H1 (cell line): ENCODE measurements at regions not wholly inside any gene's neighbourhood (a gene's known extent, or its start where the extent isn't known, plus 50 kb on each side); places are given as distances from the start of the nearest gene placed in this dataset.

Source experiments
- CTCF ChIA-PET: fragments of 300-600 bp; sonication (Branson Sonifier 250); formaldehyde crosslinking; loops from one replicate; lab custom pipeline; 2021; ENCODE audit not compliant: partially characterized antibody; lab: Charles Lee
- POLR2A ChIA-PET: fragments of 300-600 bp; sonication (Branson Sonifier 250); formaldehyde crosslinking; loops from one replicate; lab custom pipeline; 2021; ENCODE audit warnings: inconsistent platforms; ENCODE audit not compliant: partially characterized antibody; lab: Charles Lee
- DNase-seq, 2 experiments: peaks; one replicate each; pipeline versions ENCODE4 v3.0.0 to v3.0.0-alpha.2; 2010 to 2022; ENCODE audit warnings: low spot score in 2 of 2, low read depth in 1 of 2, mixed read lengths in 1 of 2
- FAIRE-seq: peaks from 2 replicates; lab custom pipeline; 2011; peaks lifted over from hg19 to GRCh38; lab: Jason Lieb, UNC
- H2AFZ ChIP-seq: 2 replicates; pipeline ENCODE4 v1.8.1; 2012; ENCODE audit warnings: low read length, inconsistent platforms
- H2AK5ac ChIP-seq: 2 replicates; pipeline ENCODE4 v1.6.1; 2013; ENCODE audit warnings: low read depth, low read length
- H2BK120ac ChIP-seq: replicated peaks from 2 replicates; pipeline ENCODE3; 2013; ENCODE audit warnings: low read depth, low read length, inconsistent platforms
- H2BK12ac ChIP-seq: 2 replicates; pipeline ENCODE4 v1.6.1; 2013; ENCODE audit warnings: low read depth, low read length
- H2BK15ac ChIP-seq: 2 replicates; pipeline ENCODE4 v1.6.1; 2013; ENCODE audit warnings: low read length
- H2BK20ac ChIP-seq: 2 replicates; pipeline ENCODE4 v1.6.1; 2013; ENCODE audit warnings: low read length
- H2BK5ac ChIP-seq: 2 replicates; pipeline ENCODE4 v1.6.1; 2013; ENCODE audit warnings: low read depth, low read length
- H3K14ac ChIP-seq: 2 replicates; pipeline ENCODE4 v1.6.1; 2013; ENCODE audit warnings: inconsistent platforms; ENCODE audit not compliant: insufficient read length
- H3K18ac ChIP-seq: 2 replicates; pipeline ENCODE4 v1.6.1; 2013; ENCODE audit warnings: low read length; ENCODE audit errors: extremely low read depth
- H3K23ac ChIP-seq: 2 replicates; pipeline ENCODE4 v1.6.1; 2013; ENCODE audit warnings: inconsistent platforms; ENCODE audit not compliant: insufficient read length
- H3K23me2 ChIP-seq: 2 replicates; pipeline ENCODE4 v1.6.1; 2013; ENCODE audit warnings: low read depth, low read length
- H3K27ac ChIP-seq: 2 replicates; pipeline ENCODE4 v1.6.1; 2011; ENCODE audit warnings: low read depth, low read length, inconsistent platforms
- H3K27me3 ChIP-seq, 4 experiments: replicated peaks in 1 of 4; 1 replicate in 1 of 4; 2 replicates in 3 of 4; pipeline versions ENCODE4 v1.6.1 to v1.8.1; 2011 to 2013; ENCODE audit warnings: low read length in 3 of 4, mild to moderate bottlenecking in 3 of 4, inconsistent platforms in 2 of 4, mixed read lengths in 2 of 4, moderate library complexity in 1 of 4; ENCODE audit not compliant: control insufficient read depth in 3 of 4, insufficient read depth in 3 of 4; ENCODE audit errors: extremely low read depth in 1 of 4
- H3K36me3 ChIP-seq, 4 experiments: 2 replicates each; pipeline versions ENCODE4 v1.6.1 to v1.8.1; 2011 to 2013; ENCODE audit warnings: mild to moderate bottlenecking in 4 of 4, low read length in 3 of 4, moderate library complexity in 2 of 4, control low read depth in 1 of 4, inconsistent platforms in 1 of 4; ENCODE audit not compliant: insufficient read depth in 4 of 4, control insufficient read depth in 2 of 4
- H3K4ac ChIP-seq: replicated peaks from 2 replicates; pipeline ENCODE3; 2013; ENCODE audit warnings: low read length, low read depth, mixed read lengths, inconsistent platforms; ENCODE audit not compliant: insufficient read length
- H3K4me1 ChIP-seq, 4 experiments: replicated peaks in 1 of 4; 1 replicate in 1 of 4; 2 replicates in 3 of 4; pipeline versions ENCODE4 v1.6.1 to v1.8.1; 2011 to 2013; ENCODE audit warnings: low read length in 3 of 4, inconsistent platforms in 2 of 4, mixed read lengths in 1 of 4; ENCODE audit not compliant: insufficient read depth in 4 of 4, control insufficient read depth in 3 of 4
- H3K4me2 ChIP-seq, 2 experiments: 2 replicates each; pipeline versions ENCODE4 v1.6.1 to v1.8.1; 2011 to 2013; ENCODE audit warnings: low read depth in 2 of 2, low read length in 2 of 2, control low read depth in 1 of 2, inconsistent platforms in 1 of 2, mild to moderate bottlenecking in 1 of 2; ENCODE audit not compliant: insufficient read depth in 1 of 2
- H3K4me3 ChIP-seq, 4 experiments: fragments of 200-600, 300-600 bp in 1 of 4; sonication (generic), shearing (Covaris generic), sonication (Bioruptor Twin) in 1 of 4; 2 replicates each; pipeline versions ENCODE4 v1.5.1 to v1.8.1; 2011 to 2016; ENCODE audit warnings: low read length in 4 of 4, low read depth in 3 of 4, control low read depth in 2 of 4, inconsistent platforms in 2 of 4, mild to moderate bottlenecking in 2 of 4, mixed read lengths in 1 of 4, moderate library complexity in 1 of 4; ENCODE audit not compliant: insufficient read depth in 2 of 4; ENCODE audit errors: extremely low read depth in 1 of 4
- H3K56ac ChIP-seq: replicated peaks from 2 replicates; pipeline ENCODE3; 2013; ENCODE audit warnings: low read depth, mild to moderate bottlenecking, mixed read lengths, low read length, inconsistent platforms; ENCODE audit not compliant: insufficient read length
- H3K79me1 ChIP-seq: 2 replicates; pipeline ENCODE4 v1.6.1; 2013; ENCODE audit warnings: low read depth, low read length, control low read depth
- H3K79me2 ChIP-seq, 2 experiments: 2 replicates each; pipeline versions ENCODE4 v1.6.1 to v1.8.1; 2012 to 2013; ENCODE audit warnings: low read length in 2 of 2, mild to moderate bottlenecking in 2 of 2, inconsistent platforms in 1 of 2; ENCODE audit not compliant: insufficient read depth in 2 of 2, control insufficient read depth in 1 of 2
- H3K9ac ChIP-seq, 4 experiments: replicated peaks in 1 of 4; 1 replicate in 1 of 4; 2 replicates in 3 of 4; pipeline versions ENCODE4 v1.6.1 to v1.8.1; 2011 to 2013; ENCODE audit warnings: low read depth in 3 of 4, low read length in 3 of 4, control low read depth in 2 of 4, mild to moderate bottlenecking in 2 of 4, moderate library complexity in 2 of 4, inconsistent platforms in 1 of 4; ENCODE audit errors: extremely low read depth in 1 of 4
- H3K9me3 ChIP-seq, 2 experiments: 2 replicates each; pipeline versions ENCODE4 v1.6.1 to v1.8.1; 2012 to 2013; ENCODE audit warnings: mild to moderate bottlenecking in 2 of 2, moderate library complexity in 2 of 2, control low read depth in 1 of 2, inconsistent platforms in 1 of 2, low read depth in 1 of 2, low read length in 1 of 2, mixed read lengths in 1 of 2; ENCODE audit not compliant: insufficient read depth in 2 of 2
- H4K20me1 ChIP-seq, 2 experiments: replicated peaks in 1 of 2; 2 replicates each; pipeline versions ENCODE3 to v1.8.1; 2011 to 2013; ENCODE audit warnings: inconsistent platforms in 2 of 2, low read length in 2 of 2, mild to moderate bottlenecking in 1 of 2; ENCODE audit not compliant: insufficient read depth in 2 of 2, control insufficient read depth in 1 of 2
- H4K5ac ChIP-seq: 2 replicates; pipeline ENCODE4 v1.6.1; 2013; ENCODE audit warnings: low read length, low read depth, mixed read lengths, inconsistent platforms; ENCODE audit not compliant: insufficient read length
- H4K8ac ChIP-seq: 2 replicates; pipeline ENCODE4 v1.8.0; 2013; ENCODE audit warnings: mild to moderate bottlenecking, moderate library complexity, low read length, inconsistent platforms; ENCODE audit not compliant: insufficient read depth; ENCODE audit errors: extremely low read depth
- H4K91ac ChIP-seq: replicated peaks from 2 replicates; pipeline ENCODE3; 2013; ENCODE audit warnings: low read length, mixed read lengths, inconsistent platforms; ENCODE audit not compliant: insufficient read length
- ASH2L ChIP-seq: fragments of 200-600, 300-600 bp; sonication (generic); IDR thresholded peaks from one replicate; pipeline ENCODE4 v1.7.1; 2017; ENCODE audit warnings: low read length
- BCL11A ChIP-seq, 2 experiments: IDR thresholded peaks; one replicate each; pipeline ENCODE4 v1.6.1; 2011; ENCODE audit warnings: low read depth in 2 of 2, low read length in 2 of 2, mild to moderate bottlenecking in 2 of 2
- CHD2 ChIP-seq: IDR thresholded peaks from 2 replicates; pipeline ENCODE4 v1.6.1; 2012; ENCODE audit warnings: low read length, improper control_type of control experiment
- GTF2F1 ChIP-seq: IDR thresholded peaks from 2 replicates; pipeline ENCODE4 v1.6.1; 2012; ENCODE audit warnings: low read depth, low read length, improper control_type of control experiment, borderline replicate concordance
- HDAC2 ChIP-seq, 2 experiments: fragments of 300-600 bp in 1 of 2; sonication (generic) in 1 of 2; IDR thresholded peaks; 2 replicates each; pipeline ENCODE4 v1.6.1; 2011 to 2012; ENCODE audit warnings: low read depth in 2 of 2, low read length in 2 of 2, mild to moderate bottlenecking in 2 of 2, moderate library complexity in 2 of 2, borderline replicate concordance in 1 of 2, inconsistent platforms in 1 of 2
- KDM4A ChIP-seq: IDR thresholded peaks from one replicate; pipeline ENCODE4 v1.7.1; 2012; ENCODE audit warnings: low read depth, mild to moderate bottlenecking, moderate library complexity, low read length, inconsistent platforms; ENCODE audit not compliant: severe bottlenecking
- SAP30 ChIP-seq: fragments of 300-600 bp; sonication (generic); IDR thresholded peaks from 2 replicates; pipeline ENCODE4 v1.7.1; 2012; ENCODE audit warnings: low read length, moderate library complexity, mild to moderate bottlenecking, inconsistent platforms; ENCODE audit not compliant: insufficient read depth, insufficient replicate concordance
- ZNF274 ChIP-seq: IDR thresholded peaks from 2 replicates; pipeline ENCODE4 v1.7.0; 2012; ENCODE audit warnings: low read length, borderline replicate concordance; ENCODE audit errors: extremely low read depth
- WGBS, 2 experiments: shearing (Covaris generic) in 1 of 2; methylation state at CpG; one replicate each; pipeline versions ENCODE4 v1.1.6 to v1.1.7; 2013 to 2015; ENCODE audit warnings: low lambda C conversion rate in 2 of 2, mixed read lengths in 2 of 2, inconsistent platforms in 1 of 2, low coverage in 1 of 2, missing lambda C conversion rate in 1 of 2; ENCODE audit not compliant: insufficient replicate concordance in 2 of 2, insufficient coverage in 1 of 2, insufficient read length in 1 of 2; ENCODE audit errors: extremely low coverage in 1 of 2, missing lambda C conversion rate in 1 of 2; 5-methylcytosine and 5-hydroxymethylcytosine counted together

GRCh38 chr13:90715485-90715884 is 632.0 kb upstream of the MIR17HG start:
- Histone ChIP-seq H4K5ac (no peak overlapping the region), H4K8ac (no peak overlapping the region)

More at GRCh38 chr13:90715485-90715884, 632.0 kb upstream of the MIR17HG start:
- Histone ChIP-seq H2BK15ac (no peak overlapping the region), H3K9me3 (no peaks in the 10 kb centered on the region), H4K20me1 (no peaks in the 10 kb centered on the region), H3K23me2 (no peaks in the 10 kb centered on the region), H3K9ac (no peak overlapping the region), H2BK12ac (no peak overlapping the region), H2BK5ac (no peak overlapping the region), H4K91ac (no peak overlapping the region), H2AFZ (no peak overlapping the region), H2AK5ac (no peak overlapping the region), H3K14ac (no peak overlapping the region), H3K4me2 (no peak overlapping the region), H3K27me3 (peaks cover 0 to 1% (median 0%) of the 10 kb centered on the region in 4 experiments; a peak in 1 of 7 replicates), H3K4ac (no peak overlapping the region), H3K36me3 (no peaks in the 10 kb centered on the region; a peak in 1 of 8 replicates), H3K79me2 (no peaks in the 10 kb centered on the region), H3K4me3 (no peak overlapping the region), H3K56ac (no peak overlapping the region), H3K4me1 (peaks cover 0 to 2% (median 0%) of the 10 kb centered on the region in 4 experiments; a peak in 1 of 7 replicates), H3K23ac (no peak overlapping the region), H3K79me1 (no peaks in the 10 kb centered on the region), H2BK120ac (no peak overlapping the region), H2BK20ac (no peak overlapping the region), H3K18ac (no peak overlapping the region), H3K27ac (no peak overlapping the region)
- DNase-seq (no peak), FAIRE-seq (no peak)
- WGBS, 2 experiments: 100% methylated on average over 1 of the region's 1 CpG; no CpG with 5 or more reads in 1 of the 2 experiments
- TF ChIP-seq CHD2 (no peak), KDM4A (no peak), BCL11A (IDR thresholded peaks at IDR 0.05; ENCODE audit: low read depth in 2 of 2, low read length in 2 of 2) (no peak), ASH2L (no peak), GTF2F1 (no peak), SAP30 (no peak), HDAC2 (IDR thresholded peaks at IDR 0.05; ENCODE audit: borderline replicate concordance in 1 of 2, low read depth in 2 of 2, low read length in 2 of 2) (no peak), ZNF274 (no peak)
- ChIA-PET POLR2A (no interaction called here), CTCF (interaction anchor here (0.6 kb wide), 2 partner anchors 131 to 246 kb away, joined by 3 read pairs; no protein-coding TSS in a partner anchor)
